Keratinocyte (primary cell): ENCODE measurements at regions not wholly inside any gene's neighbourhood (a gene's known extent, or its start where the extent isn't known, plus 50 kb on each side); places are given as distances from the start of the nearest gene placed in this dataset.

Source experiments
- DNase-seq: peaks from one replicate; pipeline ENCODE4 v3.0.0-alpha.2; 2011; ENCODE audit warnings: low read depth, missing footprints, low spot score
- FAIRE-seq: peaks from 2 replicates; lab custom pipeline; 2011; peaks lifted over from hg19 to GRCh38; lab: Jason Lieb, UNC
- H2AFZ ChIP-seq: 2 replicates; pipeline ENCODE4 v1.6.0; 2012; ENCODE audit warnings: low read length, control low read depth, inconsistent platforms; ENCODE audit not compliant: control insufficient read depth
- H3K27ac ChIP-seq: 2 replicates; pipeline ENCODE4 v1.5.1; 2011; ENCODE audit warnings: low read length; ENCODE audit not compliant: control insufficient read depth, insufficient read depth
- H3K27me3 ChIP-seq: 3 replicates; pipeline ENCODE4 v1.6.0; 2011; ENCODE audit warnings: low read length; ENCODE audit not compliant: control insufficient read depth, insufficient read depth; ENCODE audit errors: extremely low read depth
- H3K36me3 ChIP-seq, 2 experiments: 2 replicates in 1 of 2; 3 replicates in 1 of 2; pipeline ENCODE4 v1.5.1; 2011; ENCODE audit warnings: low read length in 2 of 2, mild to moderate bottlenecking in 1 of 2; ENCODE audit not compliant: control insufficient read depth in 2 of 2, insufficient read depth in 2 of 2; ENCODE audit errors: extremely low read depth in 1 of 2
- H3K4me1 ChIP-seq: 3 replicates; pipeline ENCODE4 v1.5.1; 2011; ENCODE audit warnings: low read length; ENCODE audit not compliant: control insufficient read depth, insufficient read depth; ENCODE audit errors: extremely low read depth
- H3K4me2 ChIP-seq: 3 replicates; pipeline ENCODE4 v1.6.0; 2011; ENCODE audit warnings: low read depth, low read length; ENCODE audit not compliant: control insufficient read depth, insufficient read depth; ENCODE audit errors: extremely low read depth
- H3K4me3 ChIP-seq, 3 experiments: fragments of 200-600 bp in 1 of 3; sonication (generic) in 1 of 3; 2 replicates in 2 of 3; 3 replicates in 1 of 3; pipeline ENCODE4 v1.5.1; 2011 to 2016; ENCODE audit warnings: low read length in 3 of 3, mild to moderate bottlenecking in 3 of 3, control low read depth in 2 of 3, inconsistent platforms in 1 of 3, low read depth in 1 of 3, mixed read lengths in 1 of 3, mixed run types in 1 of 3, moderate library complexity in 1 of 3; ENCODE audit not compliant: control insufficient read depth in 2 of 3, insufficient read depth in 2 of 3; ENCODE audit errors: extremely low read depth in 1 of 3
- H3K79me2 ChIP-seq: 2 replicates; pipeline ENCODE4 v1.6.0; 2012; ENCODE audit warnings: low read length; ENCODE audit not compliant: control insufficient read depth, insufficient read depth
- H3K9ac ChIP-seq: 3 replicates; pipeline ENCODE4 v1.6.0; 2011; ENCODE audit warnings: low read length; ENCODE audit not compliant: control insufficient read depth, insufficient read depth; ENCODE audit errors: extremely low read depth
- H3K9me1 ChIP-seq: 3 replicates; pipeline ENCODE4 v1.6.0; 2011; ENCODE audit warnings: low read length; ENCODE audit not compliant: control insufficient read depth, insufficient read depth; ENCODE audit errors: extremely low read depth
- H3K9me3 ChIP-seq: 2 replicates; pipeline ENCODE4 v1.5.1; 2012; ENCODE audit warnings: low read depth, low read length; ENCODE audit not compliant: control insufficient read depth
- H4K20me1 ChIP-seq: 3 replicates; pipeline ENCODE4 v1.6.0; 2011; ENCODE audit warnings: low read length; ENCODE audit not compliant: control insufficient read depth, insufficient read depth; ENCODE audit errors: extremely low read depth
- CTCF ChIP-seq, 3 experiments: IDR thresholded peaks in 1 of 3; conservative IDR thresholded peaks in 1 of 3; optimal IDR thresholded peaks in 1 of 3; 2 replicates in 2 of 3; 3 replicates in 1 of 3; pipeline versions ENCODE3 to v1.5.1; 2011; ENCODE audit warnings: low read length in 3 of 3, mild to moderate bottlenecking in 3 of 3, moderate library complexity in 2 of 3, control low read depth in 1 of 3, inconsistent platforms in 1 of 3; ENCODE audit not compliant: insufficient read depth in 2 of 3; ENCODE audit errors: extremely low read depth in 1 of 3
- EZH2 ChIP-seq: IDR thresholded peaks from one replicate; pipeline ENCODE4 v1.6.1; 2012; ENCODE audit warnings: inconsistent platforms, mild to moderate bottlenecking, low read length, moderate library complexity
- dilution Hi-C: fragments of 300-500 bp; cut with MboI; formaldehyde crosslinking; loops from one replicate; pipeline ENCODE4 v1.7.0; 2020; ENCODE audit warnings: low sequenced_read_pairs; ENCODE audit not compliant: extremely low pct_ligation_motif_present

- no peak for DNase-seq
- no peaks in the 10 kb centered on the region for H4K20me1 ChIP-seq
- no peaks in the 10 kb centered on the region for H3K79me2 ChIP-seq
- H3K36me3 ChIP-seq = no peaks in the 10 kb centered on the region
- no peak overlapping the region for H3K9ac ChIP-seq
- H3K4me2 ChIP-seq = no peak overlapping the region
- H3K27ac ChIP-seq = no peak overlapping the region
- H3K27me3 ChIP-seq = no peaks in the 10 kb centered on the region
- no peak overlapping the region for H2AFZ ChIP-seq
- no peaks in the 10 kb centered on the region for H3K9me1 ChIP-seq
- dilution Hi-C loops = no loop called here
- TF ChIP-seq EZH2 (no peak), CTCF (optimal IDR thresholded peaks at IDR 0.05 in 1 of 3, IDR thresholded peaks at IDR 0.05 in 1 of 3, conservative IDR thresholded peaks at IDR 0.05 in 1 of 3; ENCODE audit: extremely low read depth in 1 of 3, insufficient read depth in 2 of 3, low read length in 3 of 3) (no peak)
- no peak overlapping the region for H3K4me3 ChIP-seq
- no peak for FAIRE-seq
- no peaks in the 10 kb centered on the region for H3K4me1 ChIP-seq
- H3K9me3 ChIP-seq = no peaks in the 10 kb centered on the region
These were observed 373.7 kb upstream of the CCNH start for GRCh38 chr5:87786471-87786870.

DNA sequence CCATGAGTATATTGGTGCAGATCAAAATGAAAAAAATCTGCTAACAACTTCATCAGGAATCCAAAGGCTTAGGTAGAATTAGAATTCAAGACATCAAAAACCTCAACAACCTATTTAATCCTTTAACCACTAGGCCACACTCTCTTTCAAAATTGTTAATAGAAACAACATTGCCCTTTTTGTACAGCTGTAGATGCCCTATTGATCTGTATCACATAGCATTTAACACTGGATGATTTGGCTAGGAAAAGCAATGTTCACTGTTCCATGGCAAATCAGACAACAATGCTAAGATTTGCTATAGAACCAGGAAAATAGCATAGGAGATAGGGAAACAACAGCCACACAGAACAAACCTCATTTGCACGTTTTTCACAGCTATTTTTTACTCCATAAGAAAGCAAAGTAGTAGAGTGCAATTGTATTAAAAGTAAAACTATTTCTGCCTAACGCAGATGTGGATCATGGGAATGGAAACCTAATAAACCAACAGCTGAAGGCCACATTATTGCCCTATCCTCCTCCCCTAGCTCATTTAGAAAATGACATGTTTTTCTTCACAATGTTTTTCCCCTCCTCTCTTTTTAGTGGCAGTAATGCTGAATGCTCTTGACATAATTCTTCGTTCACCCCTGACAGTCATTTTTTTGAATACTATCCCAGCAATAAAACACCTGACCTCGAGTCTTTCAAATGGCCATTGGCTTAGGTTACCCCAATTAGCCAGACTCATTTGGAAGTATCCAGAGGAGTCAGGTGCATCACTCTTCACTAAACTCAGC, 373.0 kb upstream of the CCNH start:
- TF ChIP-seq CTCF (optimal IDR thresholded peaks at IDR 0.05 in 1 of 3, IDR thresholded peaks at IDR 0.05 in 1 of 3, conservative IDR thresholded peaks at IDR 0.05 in 1 of 3; ENCODE audit: extremely low read depth in 1 of 3, insufficient read depth in 2 of 3, low read length in 3 of 3) = no peak
- no peak for TF ChIP-seq EZH2
- H3K9me3 ChIP-seq = no peaks in the 10 kb centered on the region
- H3K9ac ChIP-seq = no peak overlapping the region
- no peaks in the 10 kb centered on the region for H3K4me1 ChIP-seq
- no peak overlapping the region for H3K4me3 ChIP-seq
- H3K9me1 ChIP-seq = no peaks in the 10 kb centered on the region
- dilution Hi-C loops = no loop called here
- H2AFZ ChIP-seq = no peak overlapping the region
- DNase-seq (no peak), FAIRE-seq (no peak)
- H4K20me1 ChIP-seq = no peaks in the 10 kb centered on the region
- no peaks in the 10 kb centered on the region for H3K79me2 ChIP-seq
- no peaks in the 10 kb centered on the region for H3K36me3 ChIP-seq
- no peaks in the 10 kb centered on the region for H3K27me3 ChIP-seq
- H3K4me2 ChIP-seq = no peak overlapping the region
- H3K27ac ChIP-seq = no peak overlapping the region
